ENCODE measurements at regions not wholly inside any gene's neighbourhood (a gene's known extent, or its start where the extent isn't known, plus 50 kb on each side); places are given as distances from the start of the nearest gene placed in this dataset.

- TF ChIP-seq POLR2A (IDR thresholded peaks at IDR 0.05) (no peak), POLR2AphosphoS5 (IDR thresholded peaks at IDR 0.05) (no peak)
- TF ChIP-seq, protein P1, sequence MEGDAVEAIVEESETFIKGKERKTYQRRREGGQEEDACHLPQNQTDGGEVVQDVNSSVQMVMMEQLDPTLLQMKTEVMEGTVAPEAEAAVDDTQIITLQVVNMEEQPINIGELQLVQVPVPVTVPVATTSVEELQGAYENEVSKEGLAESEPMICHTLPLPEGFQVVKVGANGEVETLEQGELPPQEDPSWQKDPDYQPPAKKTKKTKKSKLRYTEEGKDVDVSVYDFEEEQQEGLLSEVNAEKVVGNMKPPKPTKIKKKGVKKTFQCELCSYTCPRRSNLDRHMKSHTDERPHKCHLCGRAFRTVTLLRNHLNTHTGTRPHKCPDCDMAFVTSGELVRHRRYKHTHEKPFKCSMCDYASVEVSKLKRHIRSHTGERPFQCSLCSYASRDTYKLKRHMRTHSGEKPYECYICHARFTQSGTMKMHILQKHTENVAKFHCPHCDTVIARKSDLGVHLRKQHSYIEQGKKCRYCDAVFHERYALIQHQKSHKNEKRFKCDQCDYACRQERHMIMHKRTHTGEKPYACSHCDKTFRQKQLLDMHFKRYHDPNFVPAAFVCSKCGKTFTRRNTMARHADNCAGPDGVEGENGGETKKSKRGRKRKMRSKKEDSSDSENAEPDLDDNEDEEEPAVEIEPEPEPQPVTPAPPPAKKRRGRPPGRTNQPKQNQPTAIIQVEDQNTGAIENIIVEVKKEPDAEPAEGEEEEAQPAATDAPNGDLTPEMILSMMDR (IDR thresholded peaks at IDR 0.05 in 8 of 11, conservative IDR thresholded peaks at IDR 0.05 in 3 of 11): no peak
Measured at GRCh38 chr1:112805155-112805853, 90.2 kb upstream of the PPM1J start.
